ENCODE measurements at regions not wholly inside any gene's neighbourhood (a gene's known extent, or its start where the extent isn't known, plus 50 kb on each side); places are given as distances from the start of the nearest gene placed in this dataset.
A peak's percentile ranks its signal among the peaks of the same experiment; 100 is the strongest.

DNA sequence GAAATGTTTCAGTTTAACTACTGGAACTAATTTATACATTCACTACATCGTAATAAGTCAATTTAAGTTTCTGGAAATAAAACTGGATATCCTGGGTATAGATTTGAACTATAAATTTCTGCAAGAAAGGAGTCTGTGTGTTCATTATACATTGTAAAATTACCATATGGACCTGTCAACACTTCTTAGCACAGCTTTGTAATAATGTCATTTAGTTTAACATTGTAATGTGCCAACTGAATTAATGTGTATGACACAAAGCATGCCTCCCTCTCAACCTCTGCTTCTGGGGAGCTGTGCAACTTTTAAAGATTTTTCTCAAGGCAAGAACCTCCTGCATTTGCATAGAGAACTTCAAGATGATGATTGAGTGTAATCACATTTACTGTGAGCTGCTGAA lies 213.7 kb upstream of the GALNT5 start:
- Mint-ChIP-seq H3K9me3 (peaks cover 0 to 2% (median 0%) of the 10 kb centered on the region in 7 donors), H3K27me3 (peaks cover 1% of the 10 kb centered on the region), H3K27ac (no peak overlapping the region), H3K36me3 (no peaks in the 10 kb centered on the region), H3K4me1 (no peaks in the 10 kb centered on the region), H3K4me3 (no peak overlapping the region)
- Histone ChIP-seq H3K36me3 (ENCODE audit: control insufficient read depth, insufficient read depth, low read length) (no peaks in the 10 kb centered on the region), H3K27ac (ENCODE audit: insufficient read depth, low read length, poor library complexity, severe bottlenecking) (no peak overlapping the region), H3K4me3 (ENCODE audit: low read depth, low read length) (no peak overlapping the region), H3K4me1 (ENCODE audit: control insufficient read depth, insufficient read depth, low read length, poor library complexity, severe bottlenecking) (no peaks in the 10 kb centered on the region), H3K9me3 (ENCODE audit: control insufficient read depth in 2 of 2, low read length in 2 of 2) (no peaks in the 10 kb centered on the region), H3K27me3 (ENCODE audit: control insufficient read depth, insufficient read depth, low read length) (no peaks in the 10 kb centered on the region)
- ATAC-seq (ENCODE audit: low read depth in 2 of 2) (no peak), DNase-seq (no peak)

DNA sequence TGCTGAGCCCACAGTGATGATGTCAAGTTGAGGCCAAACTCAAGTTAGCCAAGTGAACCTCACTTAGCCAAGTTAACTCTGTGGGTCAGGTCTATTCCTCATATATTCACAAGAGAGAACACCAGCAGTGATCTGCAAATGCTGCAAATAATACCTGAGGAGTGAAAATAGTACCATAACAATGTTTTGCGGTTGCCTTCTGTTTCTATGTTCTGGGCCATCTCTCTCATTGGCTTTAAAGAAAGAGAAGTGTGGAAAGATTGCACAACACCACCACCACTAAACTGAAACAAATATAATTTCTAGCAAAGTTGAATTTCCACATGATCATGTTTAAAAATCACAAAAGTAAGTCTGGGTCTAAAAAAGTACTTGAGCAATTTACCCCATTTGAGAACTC lies 211.1 kb upstream of the GALNT5 start:
- H3K27me3 ChIP-seq (ENCODE audit: control insufficient read depth, insufficient read depth, low read length) = no peaks in the 10 kb centered on the region
- no peak overlapping the region for H3K4me3 ChIP-seq (ENCODE audit: low read depth, low read length)

DNA sequence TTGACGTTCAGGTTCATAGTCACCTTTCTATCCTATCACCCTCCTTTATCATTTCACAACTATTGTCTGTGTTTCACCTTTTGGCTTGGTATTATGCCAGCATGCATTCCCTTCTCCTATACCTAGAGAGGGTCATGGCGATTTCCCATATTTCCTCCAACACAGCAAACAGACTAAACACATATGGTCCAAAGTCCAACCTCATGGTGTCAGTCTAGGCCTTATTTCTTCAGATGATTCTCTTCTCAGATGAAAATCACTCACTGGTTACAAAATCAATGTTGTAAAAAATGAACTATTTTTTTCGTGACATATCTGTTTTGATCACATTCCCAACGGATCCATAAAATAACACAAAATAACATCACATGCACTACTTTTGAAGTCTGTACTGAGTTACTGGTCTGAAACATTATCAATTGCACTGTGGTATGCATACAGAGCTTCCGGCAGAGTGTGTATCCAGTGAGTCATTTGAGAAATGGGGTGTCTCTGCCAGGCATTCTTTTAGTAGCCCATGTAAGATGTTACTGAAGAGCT lies 204.8 kb upstream of the GALNT5 start:
- Histone ChIP-seq H3K27ac (ENCODE audit: insufficient read depth, low read length, poor library complexity, severe bottlenecking) (no peak overlapping the region), H3K4me3 (ENCODE audit: low read depth, low read length) (no peak overlapping the region), H3K9me3 (ENCODE audit: control insufficient read depth in 2 of 2, low read length in 2 of 2) (no peaks in the 10 kb centered on the region), H3K27me3 (ENCODE audit: control insufficient read depth, insufficient read depth, low read length) (no peaks in the 10 kb centered on the region), H3K36me3 (ENCODE audit: control insufficient read depth, insufficient read depth, low read length) (no peaks in the 10 kb centered on the region), H3K4me1 (ENCODE audit: control insufficient read depth, insufficient read depth, low read length, poor library complexity, severe bottlenecking) (no peaks in the 10 kb centered on the region)
- H3K4me3 Mint-ChIP-seq = no peak overlapping the region
- H3K27me3 Mint-ChIP-seq = peaks cover 9% of the 10 kb centered on the region
- peaks cover 0 to 3% (median 0%) of the 10 kb centered on the region in 7 donors for H3K9me3 Mint-ChIP-seq
- H3K36me3 Mint-ChIP-seq = no peaks in the 10 kb centered on the region
- no peak for ATAC-seq (ENCODE audit: low read depth in 2 of 2)
- H3K27ac Mint-ChIP-seq = no peak overlapping the region
- no peak for DNase-seq
- H3K4me1 Mint-ChIP-seq = no peaks in the 10 kb centered on the region

More for the DNA sequence above, 211.1 kb upstream of the GALNT5 start:
- Mint-ChIP-seq H3K9me3 (peaks cover 0 to 3% (median 0%) of the 10 kb centered on the region in 7 donors), H3K36me3 (no peaks in the 10 kb centered on the region), H3K27ac (no peak overlapping the region), H3K4me3 (no peak overlapping the region), H3K27me3 (peaks cover 5% of the 10 kb centered on the region), H3K4me1 (no peaks in the 10 kb centered on the region)
- no peaks in the 10 kb centered on the region for H3K9me3 ChIP-seq (ENCODE audit: control insufficient read depth in 2 of 2, low read length in 2 of 2)
- DNase-seq = no peak
- no peak overlapping the region for H3K27ac ChIP-seq (ENCODE audit: insufficient read depth, low read length, poor library complexity, severe bottlenecking)
- no peaks in the 10 kb centered on the region for H3K36me3 ChIP-seq (ENCODE audit: control insufficient read depth, insufficient read depth, low read length)
- ATAC-seq (ENCODE audit: low read depth in 2 of 2) = no peak
- no peaks in the 10 kb centered on the region for H3K4me1 ChIP-seq (ENCODE audit: control insufficient read depth, insufficient read depth, low read length, poor library complexity, severe bottlenecking)

GRCh38 chr2:157053876-157054275 lies 203.6 kb upstream of the GALNT5 start:
- Mint-ChIP-seq H3K36me3 (no peaks in the 10 kb centered on the region), H3K27me3 (peaks cover 7% of the 10 kb centered on the region), H3K4me3 (peak overlapping the region in 1 of 4 donors; percentile 45), H3K4me1 (no peaks in the 10 kb centered on the region), H3K27ac (no peak overlapping the region), H3K9me3 (peaks cover 0 to 1% (median 0%) of the 10 kb centered on the region in 7 donors)
- Histone ChIP-seq H3K27me3 (ENCODE audit: control insufficient read depth, insufficient read depth, low read length) (no peaks in the 10 kb centered on the region), H3K27ac (ENCODE audit: insufficient read depth, low read length, poor library complexity, severe bottlenecking) (no peak overlapping the region), H3K9me3 (ENCODE audit: control insufficient read depth in 2 of 2, low read length in 2 of 2) (no peaks in the 10 kb centered on the region), H3K4me1 (ENCODE audit: control insufficient read depth, insufficient read depth, low read length, poor library complexity, severe bottlenecking) (no peaks in the 10 kb centered on the region), H3K4me3 (ENCODE audit: low read depth, low read length) (no peak overlapping the region), H3K36me3 (ENCODE audit: control insufficient read depth, insufficient read depth, low read length) (no peaks in the 10 kb centered on the region)
- ATAC-seq (ENCODE audit: low read depth in 2 of 2) (no peak), DNase-seq (no peak)

DNA sequence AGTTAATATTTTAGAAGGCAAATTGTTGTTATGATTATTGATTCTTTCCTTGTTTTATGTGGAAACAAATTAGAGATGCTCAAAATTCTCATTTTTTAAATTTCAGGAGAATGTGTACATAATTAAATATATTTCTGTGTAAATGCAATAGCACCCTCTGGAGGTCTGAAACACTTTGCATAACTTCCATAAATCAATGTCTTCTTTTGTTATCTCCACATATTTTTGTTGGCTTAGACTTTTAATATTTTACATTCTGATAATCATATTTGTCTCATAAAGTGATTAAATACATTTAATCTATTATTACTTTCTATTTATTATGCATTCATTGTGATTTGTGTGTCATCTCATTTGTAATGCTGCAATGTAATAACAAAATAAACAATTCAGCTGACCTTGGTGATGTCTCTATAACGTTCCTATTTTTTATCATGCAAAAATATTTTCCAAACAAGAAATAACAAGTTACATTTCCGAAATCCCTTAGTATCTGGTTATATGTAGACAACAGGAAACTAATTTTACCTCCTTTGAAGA lies 201.8 kb upstream of the GALNT5 start:
- peaks cover 0 to 1% (median 0%) of the 10 kb centered on the region in 7 donors for H3K9me3 Mint-ChIP-seq
- peak in 1 of 3 donors; percentile 8 for DNase-seq

GRCh38 chr2:157056200-157056676 lies 201.3 kb upstream of the GALNT5 start:
- Mint-ChIP-seq H3K27ac (no peak overlapping the region), H3K4me1 (no peaks in the 10 kb centered on the region), H3K27me3 (peaks cover 4% of the 10 kb centered on the region), H3K36me3 (no peaks in the 10 kb centered on the region), H3K4me3 (no peak overlapping the region), H3K9me3 (peaks cover 0 to 1% (median 0%) of the 10 kb centered on the region in 7 donors)
- no peaks in the 10 kb centered on the region for H3K27me3 ChIP-seq (ENCODE audit: control insufficient read depth, insufficient read depth, low read length)
- H3K4me3 ChIP-seq (ENCODE audit: low read depth, low read length) = no peak overlapping the region
- H3K4me1 ChIP-seq (ENCODE audit: control insufficient read depth, insufficient read depth, low read length, poor library complexity, severe bottlenecking) = no peaks in the 10 kb centered on the region
- H3K27ac ChIP-seq (ENCODE audit: insufficient read depth, low read length, poor library complexity, severe bottlenecking) = no peak overlapping the region
- no peaks in the 10 kb centered on the region for H3K9me3 ChIP-seq (ENCODE audit: control insufficient read depth in 2 of 2, low read length in 2 of 2)
- DNase-seq (no peak), ATAC-seq (ENCODE audit: low read depth in 2 of 2) (no peak)
- no peaks in the 10 kb centered on the region for H3K36me3 ChIP-seq (ENCODE audit: control insufficient read depth, insufficient read depth, low read length)

More for the DNA sequence above, 201.8 kb upstream of the GALNT5 start:
- H3K4me1 Mint-ChIP-seq = no peaks in the 10 kb centered on the region
- no peak overlapping the region for H3K27ac Mint-ChIP-seq
- H3K27me3 ChIP-seq (ENCODE audit: control insufficient read depth, insufficient read depth, low read length) = no peaks in the 10 kb centered on the region
- H3K36me3 Mint-ChIP-seq = no peaks in the 10 kb centered on the region
- no peak overlapping the region for H3K27ac ChIP-seq (ENCODE audit: insufficient read depth, low read length, poor library complexity, severe bottlenecking)
- H3K4me1 ChIP-seq (ENCODE audit: control insufficient read depth, insufficient read depth, low read length, poor library complexity, severe bottlenecking) = no peaks in the 10 kb centered on the region
- H3K4me3 ChIP-seq (ENCODE audit: low read depth, low read length) = no peak overlapping the region
- no peak overlapping the region for H3K4me3 Mint-ChIP-seq
- no peaks in the 10 kb centered on the region for H3K36me3 ChIP-seq (ENCODE audit: control insufficient read depth, insufficient read depth, low read length)
- H3K27me3 Mint-ChIP-seq = peaks cover 4% of the 10 kb centered on the region
- no peak for ATAC-seq (ENCODE audit: low read depth in 2 of 2)
- no peaks in the 10 kb centered on the region for H3K9me3 ChIP-seq (ENCODE audit: control insufficient read depth in 2 of 2, low read length in 2 of 2)

GRCh38 chr2:157058161-157058560 lies 199.3 kb upstream of the GALNT5 start:
- H3K4me3 Mint-ChIP-seq = no peak overlapping the region
- H3K9me3 Mint-ChIP-seq = peaks cover 0 to 1% (median 0%) of the 10 kb centered on the region in 7 donors
- no peaks in the 10 kb centered on the region for H3K27me3 ChIP-seq (ENCODE audit: control insufficient read depth, insufficient read depth, low read length)
- DNase-seq (no peak), ATAC-seq (ENCODE audit: low read depth in 2 of 2) (no peak)
- H3K27ac ChIP-seq (ENCODE audit: insufficient read depth, low read length, poor library complexity, severe bottlenecking) = no peak overlapping the region
- peaks cover 4% of the 10 kb centered on the region for H3K27me3 Mint-ChIP-seq
- H3K4me1 ChIP-seq (ENCODE audit: control insufficient read depth, insufficient read depth, low read length, poor library complexity, severe bottlenecking) = no peaks in the 10 kb centered on the region
- H3K4me1 Mint-ChIP-seq = no peaks in the 10 kb centered on the region
- H3K36me3 Mint-ChIP-seq = no peaks in the 10 kb centered on the region
- H3K4me3 ChIP-seq (ENCODE audit: low read depth, low read length) = no peak overlapping the region
- no peaks in the 10 kb centered on the region for H3K9me3 ChIP-seq (ENCODE audit: control insufficient read depth in 2 of 2, low read length in 2 of 2)
- H3K27ac Mint-ChIP-seq = no peak overlapping the region
- no peaks in the 10 kb centered on the region for H3K36me3 ChIP-seq (ENCODE audit: control insufficient read depth, insufficient read depth, low read length)

- DNase-seq = no peak
- Mint-ChIP-seq H3K36me3 (no peaks in the 10 kb centered on the region), H3K4me1 (no peaks in the 10 kb centered on the region), H3K9me3 (peaks cover 0 to 1% (median 0%) of the 10 kb centered on the region in 7 donors), H3K4me3 (no peak overlapping the region), H3K27me3 (peaks cover 1% of the 10 kb centered on the region), H3K27ac (no peak overlapping the region)
- H3K27me3 ChIP-seq (ENCODE audit: control insufficient read depth, insufficient read depth, low read length) = no peaks in the 10 kb centered on the region
- H3K27ac ChIP-seq (ENCODE audit: insufficient read depth, low read length, poor library complexity, severe bottlenecking) = no peak overlapping the region
- H3K4me3 ChIP-seq (ENCODE audit: low read depth, low read length) = no peak overlapping the region
- no peaks in the 10 kb centered on the region for H3K4me1 ChIP-seq (ENCODE audit: control insufficient read depth, insufficient read depth, low read length, poor library complexity, severe bottlenecking)
- H3K9me3 ChIP-seq (ENCODE audit: control insufficient read depth in 2 of 2, low read length in 2 of 2) = no peaks in the 10 kb centered on the region
- H3K36me3 ChIP-seq (ENCODE audit: control insufficient read depth, insufficient read depth, low read length) = no peaks in the 10 kb centered on the region
- ATAC-seq (ENCODE audit: low read depth in 2 of 2) = no peak
Observed at GRCh38 chr2:157059036-157059435, 198.5 kb upstream of the GALNT5 start.

All from CD4-positive, CD25-positive, alpha-beta regulatory T cell (primary cell).